Progenitor cell of endocrine pancreas (in vitro differentiated cells): ENCODE measurements at regions not wholly inside any gene's neighbourhood (a gene's known extent, or its start where the extent isn't known, plus 50 kb on each side); places are given as distances from the start of the nearest gene placed in this dataset.
"Not testable (repeated sequence)": the region's sequence is repeated elsewhere in the genome, so short reads cannot be mapped to it uniquely, and the experiment has no call there.

Source experiments
- DNase-seq: peaks from one replicate; pipeline ENCODE4 v3.0.0; 2021; ENCODE audit warnings: low spot score; ENCODE audit not compliant: unreplicated experiment
- H3K27ac Mint-ChIP-seq: 2 replicates; pipeline ENCODE4 v1.8.0; 2021; ENCODE audit warnings: mild to moderate bottlenecking, moderate library complexity, mixed read lengths
- H3K27me3 Mint-ChIP-seq: 2 replicates; pipeline ENCODE4 v1.8.0; 2021; ENCODE audit warnings: mixed read lengths
- H3K36me3 Mint-ChIP-seq: 2 replicates; pipeline ENCODE4 v1.8.0; 2022; ENCODE audit warnings: mixed read lengths; ENCODE audit not compliant: insufficient read depth
- H3K4me1 Mint-ChIP-seq: 2 replicates; pipeline ENCODE4 v1.8.0; 2021; ENCODE audit warnings: low read depth, mixed read lengths
- H3K4me3 Mint-ChIP-seq: 2 replicates; pipeline ENCODE4 v1.8.0; 2021; ENCODE audit warnings: low read depth, mild to moderate bottlenecking, moderate library complexity, mixed read lengths
- H3K9me3 Mint-ChIP-seq: 2 replicates; pipeline ENCODE4 v1.8.0; 2021; ENCODE audit warnings: low read depth, mixed read lengths
- TF ChIP-seq, protein P1 (sequence below): fragments of 200-600 bp; sonication (generic); IDR thresholded peaks from one replicate; pipeline ENCODE4 v1.5.0; 2021; ENCODE audit warnings: antibody characterized with exemption, mild to moderate bottlenecking; ENCODE audit not compliant: unreplicated experiment

DNA sequence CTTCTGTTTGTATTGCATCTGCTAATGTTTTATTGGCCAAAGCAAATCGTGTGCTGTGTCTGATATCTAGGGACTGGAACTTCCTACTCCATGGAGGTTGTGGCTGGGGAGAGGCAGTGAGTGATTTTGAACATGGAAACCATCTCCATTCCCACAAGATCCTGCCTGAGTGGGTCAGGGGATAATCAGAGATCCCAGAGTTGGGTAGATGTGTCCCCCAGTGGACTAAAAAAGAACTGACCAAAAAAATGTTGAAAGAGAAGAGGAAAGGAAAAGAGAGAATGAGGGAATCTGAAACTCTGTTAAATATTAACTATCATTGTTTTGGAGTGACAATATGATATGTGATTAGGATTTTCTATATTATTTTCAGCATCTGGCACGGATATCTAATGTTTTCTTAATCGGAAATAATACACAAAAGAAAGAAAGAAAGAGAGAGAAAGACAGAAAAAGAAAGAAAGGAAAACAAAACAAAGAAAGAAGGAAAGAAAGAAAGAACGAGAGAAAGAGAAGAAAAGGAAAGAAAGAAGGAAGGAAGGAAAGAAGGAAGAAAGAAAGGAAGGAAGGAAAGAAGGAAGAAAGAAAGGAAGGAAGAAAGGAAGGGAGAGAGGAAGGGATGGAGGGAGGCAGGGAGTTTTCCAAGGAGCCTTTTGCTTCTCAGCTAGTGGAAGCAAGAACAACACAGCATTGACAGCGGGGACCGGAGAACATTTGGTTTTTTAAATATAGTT is 638.5 kb downstream of the CCSER2 start:
- Mint-ChIP-seq H3K27ac (no peak overlapping the region), H3K36me3 (no peaks in the 10 kb centered on the region), H3K27me3 (no peaks in the 10 kb centered on the region), H3K4me3 (no peak overlapping the region), H3K4me1 (peaks cover 4% of the 10 kb centered on the region), H3K9me3 (no peaks in the 10 kb centered on the region)
- TF ChIP-seq, protein P1, sequence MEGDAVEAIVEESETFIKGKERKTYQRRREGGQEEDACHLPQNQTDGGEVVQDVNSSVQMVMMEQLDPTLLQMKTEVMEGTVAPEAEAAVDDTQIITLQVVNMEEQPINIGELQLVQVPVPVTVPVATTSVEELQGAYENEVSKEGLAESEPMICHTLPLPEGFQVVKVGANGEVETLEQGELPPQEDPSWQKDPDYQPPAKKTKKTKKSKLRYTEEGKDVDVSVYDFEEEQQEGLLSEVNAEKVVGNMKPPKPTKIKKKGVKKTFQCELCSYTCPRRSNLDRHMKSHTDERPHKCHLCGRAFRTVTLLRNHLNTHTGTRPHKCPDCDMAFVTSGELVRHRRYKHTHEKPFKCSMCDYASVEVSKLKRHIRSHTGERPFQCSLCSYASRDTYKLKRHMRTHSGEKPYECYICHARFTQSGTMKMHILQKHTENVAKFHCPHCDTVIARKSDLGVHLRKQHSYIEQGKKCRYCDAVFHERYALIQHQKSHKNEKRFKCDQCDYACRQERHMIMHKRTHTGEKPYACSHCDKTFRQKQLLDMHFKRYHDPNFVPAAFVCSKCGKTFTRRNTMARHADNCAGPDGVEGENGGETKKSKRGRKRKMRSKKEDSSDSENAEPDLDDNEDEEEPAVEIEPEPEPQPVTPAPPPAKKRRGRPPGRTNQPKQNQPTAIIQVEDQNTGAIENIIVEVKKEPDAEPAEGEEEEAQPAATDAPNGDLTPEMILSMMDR, result peak; percentile 38
- DNase-seq, result no peak

DNA sequence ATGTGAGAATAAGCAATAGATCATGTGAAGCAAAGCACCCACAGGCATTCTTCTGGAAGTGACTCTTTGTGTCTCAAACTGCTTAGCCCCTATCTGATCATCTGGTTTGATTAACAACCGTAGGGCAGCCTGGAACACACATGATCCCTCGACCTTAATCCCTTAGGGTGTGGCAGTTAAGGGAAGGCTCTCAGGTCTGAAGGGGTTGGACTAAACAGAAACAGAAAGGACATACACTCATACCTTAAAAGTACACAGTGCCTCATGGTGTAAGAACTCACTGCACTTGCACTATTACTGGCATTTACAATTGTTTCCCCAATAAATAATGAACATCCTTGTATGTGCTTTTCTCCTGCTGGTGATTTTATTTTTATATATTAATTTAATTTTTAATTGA is 640.9 kb downstream of the CCSER2 start:
- H3K36me3 Mint-ChIP-seq, H3K27ac Mint-ChIP-seq, H3K4me3 Mint-ChIP-seq, H3K9me3 Mint-ChIP-seq, H3K4me1 Mint-ChIP-seq, DNase-seq, H3K27me3 Mint-ChIP-seq: not testable (repeated sequence)

- no peak overlapping the region for H3K4me3 Mint-ChIP-seq
- H3K36me3 Mint-ChIP-seq, result no peaks in the 10 kb centered on the region
- DNase-seq, result no peak
- no peaks in the 10 kb centered on the region for H3K9me3 Mint-ChIP-seq
- no peak overlapping the region for H3K27ac Mint-ChIP-seq
- no peaks in the 10 kb centered on the region for H3K27me3 Mint-ChIP-seq
- TF ChIP-seq, protein P1, result no peak
- H3K4me1 Mint-ChIP-seq, result peaks cover 8% of the 10 kb centered on the region
Measured at GRCh38 chr10:84987039-84987438, 658.6 kb downstream of the CCSER2 start.

GRCh38 chr10:84988011-84988410 is 659.6 kb downstream of the CCSER2 start:
- no peak for DNase-seq
- Mint-ChIP-seq H3K27ac (no peak overlapping the region), H3K36me3 (no peaks in the 10 kb centered on the region), H3K4me1 (peaks cover 8% of the 10 kb centered on the region), H3K4me3 (no peak overlapping the region), H3K27me3 (no peaks in the 10 kb centered on the region), H3K9me3 (no peaks in the 10 kb centered on the region)
- TF ChIP-seq, protein P1, result no peak

- Mint-ChIP-seq H3K27me3 (no peaks in the 10 kb centered on the region), H3K27ac (no peak overlapping the region), H3K4me3 (peak overlapping the region; percentile 16), H3K36me3 (peaks cover 3% of the 10 kb centered on the region), H3K9me3 (peaks cover 4% of the 10 kb centered on the region), H3K4me1 (peaks cover 8% of the 10 kb centered on the region)
- no peak for DNase-seq
- TF ChIP-seq, protein P1, result no peak
Measured at GRCh38 chr10:84990713-84991112, 662.3 kb downstream of the CCSER2 start.

DNA sequence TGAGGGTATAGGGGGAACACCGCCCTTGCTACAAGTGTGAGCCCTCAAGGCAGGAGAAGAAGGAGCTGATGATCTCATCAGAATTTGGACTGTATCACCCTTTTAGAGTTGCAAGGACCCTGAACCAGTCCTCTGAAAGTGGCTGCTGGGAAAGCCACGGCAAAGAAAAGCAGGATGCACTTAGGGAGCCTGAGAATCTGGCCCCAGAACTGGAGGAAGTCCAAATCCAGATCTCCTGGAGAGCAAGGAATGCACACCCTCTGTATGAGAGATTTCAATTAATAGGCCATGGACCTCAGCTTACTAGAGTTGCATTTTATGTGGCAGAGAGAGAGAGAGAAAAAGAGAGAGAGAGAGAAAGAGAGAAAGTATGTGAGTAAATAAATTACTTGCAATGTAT is 662.9 kb downstream of the CCSER2 start:
- peaks cover 8% of the 10 kb centered on the region for H3K4me1 Mint-ChIP-seq
- no peaks in the 10 kb centered on the region for H3K27me3 Mint-ChIP-seq
- peaks cover 3% of the 10 kb centered on the region for H3K36me3 Mint-ChIP-seq
- no peak overlapping the region for H3K4me3 Mint-ChIP-seq
- DNase-seq, result no peak
- peaks cover 4% of the 10 kb centered on the region for H3K9me3 Mint-ChIP-seq
- TF ChIP-seq, protein P1, result no peak
- no peak overlapping the region for H3K27ac Mint-ChIP-seq
